ENCODE measurements at regions not wholly inside any gene's neighbourhood (a gene's known extent, or its start where the extent isn't known, plus 50 kb on each side); places are given as distances from the start of the nearest gene placed in this dataset.

- ATAC-seq, result no peak
Measured at GRCh38 chr4:180098586-180098985, 2144.6 kb upstream of the TENM3 start.

- no peak for ATAC-seq
Measured at GRCh38 chr4:180099957-180100356, 2143.2 kb upstream of the TENM3 start.

GRCh38 chr4:180100433-180101344 lies 2142.5 kb upstream of the TENM3 start:
- ATAC-seq, result no peak

GRCh38 chr4:180101348-180102083 lies 2141.7 kb upstream of the TENM3 start:
- ATAC-seq, result no peak

DNA sequence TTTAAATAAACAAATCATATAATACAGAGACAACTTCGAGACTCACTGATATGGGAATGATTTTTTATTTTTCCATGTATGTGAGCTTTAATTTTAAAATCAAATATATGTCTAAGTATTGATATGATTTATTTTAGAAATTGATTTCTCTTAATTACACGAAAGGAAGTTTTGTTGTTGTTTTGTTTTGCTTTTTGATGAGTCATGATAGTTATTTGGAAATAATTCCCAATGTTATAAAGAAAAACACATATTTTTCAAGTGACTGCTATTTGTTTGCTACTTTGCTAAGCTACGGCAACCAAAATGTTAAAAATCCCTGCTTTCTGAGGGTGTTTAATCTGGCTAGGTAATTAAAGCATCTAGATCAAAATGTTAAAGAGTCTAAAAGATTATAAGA lies 2139.4 kb upstream of the TENM3 start:
- no peak for ATAC-seq

- no peak for ATAC-seq
Measured at GRCh38 chr4:180105362-180105761, 2137.8 kb upstream of the TENM3 start.

- ATAC-seq, result no peak
Measured at GRCh38 chr4:180106122-180106521, 2137.1 kb upstream of the TENM3 start.

- no peak for ATAC-seq
Measured at GRCh38 chr4:180106997-180107396, 2136.2 kb upstream of the TENM3 start.

- ATAC-seq, result no peak
Measured at GRCh38 chr4:180116840-180117239, 2126.4 kb upstream of the TENM3 start.

GRCh38 chr4:180120068-180120467 lies 2123.1 kb upstream of the TENM3 start:
- ATAC-seq, result no peak

DNA sequence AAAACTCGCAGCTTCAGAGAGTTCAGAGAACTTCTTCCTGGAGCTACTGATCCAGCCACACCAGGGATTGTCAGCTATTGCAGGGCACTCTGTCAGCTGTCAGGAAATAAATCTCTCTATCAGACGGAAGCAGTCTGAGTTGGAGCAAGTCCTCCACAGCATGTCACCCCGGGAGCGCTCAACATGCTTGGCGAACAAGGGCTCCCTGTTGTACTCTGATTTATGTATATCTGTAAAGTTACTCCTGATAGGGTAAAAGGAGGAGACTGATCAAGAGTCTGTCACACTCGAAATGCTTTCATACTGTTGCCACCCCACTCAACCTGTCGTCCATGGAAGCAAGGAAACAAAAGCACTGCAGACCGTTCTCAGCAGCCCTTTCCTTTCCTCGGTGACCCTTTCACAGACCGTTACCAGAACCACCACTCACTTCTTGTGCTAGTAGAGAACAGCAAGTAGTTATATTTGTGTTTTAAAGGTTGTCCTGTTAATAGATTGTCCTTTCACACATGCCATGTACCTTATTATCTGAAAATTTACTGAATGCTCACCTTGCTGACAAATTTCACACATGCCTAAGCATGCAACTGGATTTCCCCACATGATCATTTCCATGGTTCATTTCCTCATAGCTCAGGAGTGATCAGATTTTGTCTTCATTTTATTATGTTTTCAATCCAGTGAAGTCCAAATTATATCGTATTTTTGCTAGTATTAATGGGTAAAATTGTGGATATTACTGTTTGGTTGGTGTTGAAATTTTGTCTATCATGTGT lies 2108.9 kb upstream of the TENM3 start:
- ATAC-seq, result no peak

DNA sequence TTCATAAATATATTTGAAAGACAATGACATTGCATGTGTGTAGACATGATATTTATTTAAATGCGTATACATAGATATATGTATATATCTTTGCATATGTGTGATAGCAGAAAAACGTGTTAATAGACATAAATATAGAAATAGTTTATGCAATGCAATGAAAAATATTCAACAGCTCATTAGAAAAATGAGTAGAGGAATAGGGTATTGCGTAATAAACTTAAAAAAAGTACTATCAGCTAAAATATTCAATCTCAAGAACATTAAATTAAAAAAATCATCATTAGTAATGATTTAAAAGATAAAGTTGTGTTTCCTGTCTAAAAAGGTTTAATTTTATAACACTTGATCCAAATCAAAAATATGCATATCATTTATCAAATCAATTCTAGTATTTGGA lies 2101.5 kb upstream of the TENM3 start:
- ATAC-seq, result no peak

DNA sequence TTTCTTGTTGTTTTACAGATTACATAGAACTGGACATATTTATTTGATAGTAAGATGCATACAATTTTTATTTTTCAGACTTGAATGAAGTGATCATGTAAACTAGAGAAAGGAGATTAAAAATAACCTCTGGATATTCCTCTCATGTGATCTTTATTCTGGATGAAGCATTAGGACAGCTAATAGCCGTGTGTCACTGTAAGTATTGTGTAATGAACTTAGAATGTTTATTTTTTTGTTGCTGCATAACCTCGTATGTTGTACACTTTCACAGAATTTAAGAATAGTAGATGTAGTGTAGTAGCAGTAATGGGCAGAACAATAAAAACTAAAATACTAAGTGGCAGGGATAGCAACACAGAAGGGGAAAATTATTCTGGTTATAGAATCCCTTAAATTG lies 2094.5 kb upstream of the TENM3 start:
- ATAC-seq, result no peak

DNA sequence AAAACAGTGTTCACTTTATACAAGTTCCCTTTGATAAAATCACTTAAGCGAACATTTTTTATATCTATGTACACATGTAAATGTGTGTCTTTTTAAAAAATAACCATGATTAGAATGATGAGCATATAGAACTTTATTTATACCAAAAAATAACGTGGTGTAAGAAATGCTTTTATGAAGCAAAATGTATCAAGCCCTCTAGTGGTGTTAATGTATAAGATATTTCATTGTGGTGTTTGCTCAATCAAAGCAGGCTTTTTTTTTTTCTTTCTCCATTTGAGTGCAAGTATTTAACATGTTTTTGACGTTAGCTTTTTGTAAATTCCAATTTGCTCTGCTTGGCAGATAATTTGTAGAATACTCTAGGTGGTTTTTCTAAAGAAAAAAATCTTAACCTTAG lies 2092.4 kb upstream of the TENM3 start:
- no peak for ATAC-seq

DNA sequence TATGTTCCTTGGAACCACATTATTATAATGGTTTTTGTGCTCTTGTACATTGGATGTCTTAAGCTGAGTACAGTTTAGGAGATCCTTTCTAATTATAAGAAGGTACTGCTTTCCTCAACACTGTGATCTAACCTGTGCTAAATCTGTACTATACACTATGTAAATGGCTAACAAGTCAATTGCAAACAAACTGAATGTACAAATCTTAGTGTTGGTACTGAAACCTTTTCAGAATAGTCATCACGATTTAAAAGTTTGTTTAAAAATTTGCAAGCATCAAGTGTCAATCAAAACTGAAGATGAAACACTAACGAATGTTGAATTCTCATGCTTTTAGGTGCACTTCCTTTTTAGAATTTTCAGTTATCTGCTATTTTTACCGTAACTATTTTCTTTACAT lies 2090.4 kb upstream of the TENM3 start:
- ATAC-seq, result no peak

GRCh38 chr4:180153587-180153986 lies 2089.6 kb upstream of the TENM3 start:
- no peak for ATAC-seq

DNA sequence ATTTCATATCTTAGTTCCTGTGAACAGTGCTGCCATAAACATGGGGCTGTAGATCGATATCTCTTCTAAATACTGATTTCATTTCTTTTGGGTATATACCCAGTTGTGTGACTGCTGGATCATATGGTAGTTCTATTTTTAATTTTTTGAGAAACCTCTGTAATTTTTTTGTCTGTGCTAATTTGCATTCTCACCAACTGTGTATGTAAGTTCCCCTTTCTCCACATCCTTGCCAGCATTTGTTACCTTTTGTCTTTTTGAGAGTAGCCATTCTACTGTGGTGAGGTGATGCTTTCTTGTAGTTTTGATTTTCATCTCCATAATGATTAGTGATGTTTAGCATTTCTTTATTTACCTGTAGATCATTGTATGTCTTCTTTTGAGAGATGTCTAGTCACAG lies 2086.5 kb upstream of the TENM3 start:
- no peak for ATAC-seq

- no peak for ATAC-seq
Measured at GRCh38 chr4:180160195-180160983, 2082.8 kb upstream of the TENM3 start.

- ATAC-seq, result no peak
Measured at GRCh38 chr4:180164799-180165198, 2078.4 kb upstream of the TENM3 start.

- ATAC-seq, result no peak
Measured at GRCh38 chr4:180169394-180169793, 2073.8 kb upstream of the TENM3 start.

DNA sequence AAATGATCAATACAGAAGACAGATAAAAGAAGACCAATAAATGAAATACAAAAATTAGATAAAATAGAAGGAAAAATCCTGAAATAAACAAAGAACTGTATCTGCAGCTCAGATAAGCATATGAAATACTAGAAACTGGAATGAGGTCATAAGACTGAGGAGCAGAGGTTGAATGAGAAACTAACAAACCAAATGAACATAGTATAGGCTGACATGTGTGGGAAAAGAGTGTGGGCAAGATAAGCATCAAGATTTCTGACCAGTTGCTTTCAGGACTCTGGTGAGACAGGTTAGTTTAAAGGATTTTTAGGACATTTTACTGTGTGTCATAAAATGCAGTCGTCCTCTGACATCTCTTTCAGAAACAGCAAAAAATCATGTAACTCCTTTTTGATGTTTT lies 2073.2 kb upstream of the TENM3 start:
- ATAC-seq, result no peak

DNA sequence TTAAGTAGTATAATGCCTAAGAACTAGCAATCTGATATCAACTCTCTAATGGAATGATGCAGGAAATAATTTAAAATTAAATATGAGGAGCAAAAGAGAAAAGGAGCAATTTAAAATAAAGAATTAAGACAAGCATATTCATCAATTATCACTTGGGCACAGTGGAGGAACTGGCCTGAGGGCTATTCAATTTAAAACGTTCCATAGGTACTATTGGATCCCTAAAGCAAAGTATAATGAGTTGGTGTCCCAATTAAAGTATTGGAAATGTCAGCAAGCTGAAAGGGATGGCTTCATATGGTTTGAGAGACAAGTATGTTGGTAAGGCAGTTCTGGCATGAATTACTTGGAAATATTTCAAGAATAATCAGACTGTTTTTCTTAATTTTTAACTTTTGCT lies 2064.1 kb upstream of the TENM3 start:
- ATAC-seq, result no peak

GRCh38 chr4:180189666-180190065 lies 2053.5 kb upstream of the TENM3 start:
- no peak for ATAC-seq

Measured in activated CD4-positive, CD25-positive, alpha-beta regulatory T cell treated with anti-CD3 and anti-CD28 coated beads, Interleukin-2, amount 50 U/mL, for 24 hours (primary cell).